ENCODE measurements at regions not wholly inside any gene's neighbourhood (a gene's known extent, or its start where the extent isn't known, plus 50 kb on each side); places are given as distances from the start of the nearest gene placed in this dataset.

DNA sequence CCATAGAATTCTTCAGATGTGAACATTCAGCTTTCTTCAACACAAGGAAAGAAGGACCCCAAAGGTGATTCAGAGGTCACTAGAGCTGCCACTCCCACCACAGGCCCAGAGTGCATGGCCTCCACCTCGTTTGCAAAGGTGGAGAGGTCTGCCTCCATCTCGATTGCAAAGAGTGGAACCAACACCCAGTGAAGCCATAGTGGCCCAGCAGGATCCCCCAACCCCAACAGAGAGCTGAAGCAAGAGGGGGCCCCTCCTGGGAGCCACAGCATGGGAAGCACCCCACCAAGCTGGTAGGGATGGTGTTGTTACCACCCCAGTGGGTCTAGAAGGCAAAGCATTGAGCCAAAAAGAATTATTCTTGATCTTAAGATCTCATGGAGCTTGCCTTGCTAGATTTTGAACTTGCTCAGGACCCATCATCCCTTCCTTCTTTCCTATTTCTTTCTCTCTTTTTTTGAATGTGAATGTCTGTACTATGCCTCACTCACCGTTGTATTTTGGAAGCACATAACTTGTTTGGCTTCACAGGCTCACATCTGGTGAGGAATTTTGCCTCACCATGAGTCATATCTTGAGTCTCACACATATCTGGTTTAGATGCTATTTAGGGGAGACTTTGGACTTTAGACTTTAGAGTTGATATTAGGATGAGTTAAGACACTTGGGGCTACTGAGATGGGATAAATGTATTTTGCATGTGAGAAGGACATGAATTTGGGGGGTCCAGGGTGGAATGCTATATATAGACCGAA, 119.2 kb downstream of the ANKRD60 start:
- DNase-seq: no peak

- no peak for DNase-seq
These were observed 120.9 kb downstream of the ANKRD60 start for GRCh38 chr20:58107533-58107932.

DNA sequence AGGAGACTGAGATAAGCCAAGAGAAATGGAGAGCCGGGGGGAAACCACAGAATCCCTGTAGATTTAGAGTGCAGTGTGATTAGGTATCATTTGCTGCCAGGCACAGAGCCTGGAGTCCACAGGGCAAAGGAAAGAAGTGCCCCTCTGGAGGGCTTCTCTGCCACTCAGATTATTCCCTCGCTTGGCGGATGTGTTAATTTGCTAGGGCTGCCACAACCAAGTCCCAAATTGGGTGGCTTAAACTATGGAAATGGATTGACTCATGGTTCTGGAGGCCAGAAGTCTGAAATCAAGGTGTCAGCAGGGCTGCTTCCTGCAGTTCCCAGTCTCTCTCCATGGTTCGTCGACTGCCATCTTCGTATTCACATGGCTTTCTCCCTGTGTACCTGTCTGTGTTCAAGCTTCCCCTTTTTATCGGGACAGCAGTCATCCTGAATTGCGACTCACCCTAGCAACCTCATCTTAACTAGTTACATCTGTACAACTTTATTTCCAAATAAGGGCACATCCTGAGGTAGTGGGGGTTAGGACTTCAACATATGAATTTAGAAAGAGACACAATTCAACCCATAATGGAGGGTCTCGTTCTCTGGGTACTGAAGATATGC, 122.2 kb downstream of the ANKRD60 start:
- no peak for DNase-seq

- DNase-seq: no peak
These were observed 124.5 kb downstream of the ANKRD60 start for GRCh38 chr20:58103961-58104360.

GRCh38 chr20:58103517-58103904, 124.9 kb downstream of the ANKRD60 start:
- no peak for DNase-seq

DNA sequence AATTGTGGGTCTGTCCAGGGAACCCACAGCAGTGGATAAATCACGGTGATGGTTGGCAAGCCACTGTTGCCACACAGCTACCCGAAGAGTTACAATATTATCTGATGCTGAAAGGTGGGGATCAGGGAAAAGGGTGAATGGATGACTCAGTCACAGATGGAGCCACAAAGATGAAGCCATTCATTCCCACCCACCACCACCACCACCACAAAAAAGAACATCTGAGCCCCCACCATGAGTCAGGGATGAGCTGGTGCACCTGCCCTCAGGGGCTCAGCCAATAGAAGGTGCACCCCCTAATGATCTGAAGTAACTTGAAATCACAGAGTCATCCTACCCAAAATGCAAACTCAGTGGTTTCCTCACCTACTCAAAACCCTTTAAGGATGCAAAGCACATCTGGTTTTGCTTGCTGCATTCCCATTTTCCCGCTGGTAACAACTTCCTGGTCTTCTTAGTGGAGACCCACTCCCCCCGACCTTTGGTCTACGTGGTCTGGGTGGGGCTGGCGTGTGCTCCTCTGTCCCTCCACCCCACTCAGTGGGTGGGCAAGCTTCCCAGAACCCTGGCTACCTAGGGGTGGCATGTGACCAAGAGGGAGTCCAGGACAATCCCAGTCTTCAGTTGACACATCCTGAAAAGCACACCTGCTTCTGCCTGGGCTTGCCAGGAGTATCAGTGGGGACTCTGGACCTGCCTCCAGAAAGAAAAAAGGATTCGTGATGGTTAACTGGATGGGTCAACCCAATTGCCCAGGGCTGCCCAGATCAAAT, 125.5 kb downstream of the ANKRD60 start:
- no peak for DNase-seq

DNA sequence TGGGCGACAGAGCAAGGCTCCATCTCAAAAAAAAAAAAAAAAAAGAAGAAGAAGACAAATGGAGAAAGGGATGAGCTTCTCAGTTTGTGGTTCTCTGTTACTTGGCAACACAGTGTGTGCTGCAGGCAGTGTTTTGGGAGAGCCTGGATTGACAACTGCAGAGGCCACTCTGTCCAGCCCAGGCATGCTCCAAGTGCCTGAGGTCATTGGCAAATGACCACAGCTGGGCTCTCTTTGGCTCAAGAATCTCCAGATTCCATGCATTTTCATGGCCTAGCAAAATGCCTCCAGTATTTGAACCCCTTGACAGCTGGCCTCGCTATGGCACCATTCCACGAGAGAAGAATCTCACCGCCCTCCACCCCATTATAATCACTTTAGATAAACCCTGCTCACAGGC, 126.2 kb downstream of the ANKRD60 start:
- no peak for DNase-seq

DNA sequence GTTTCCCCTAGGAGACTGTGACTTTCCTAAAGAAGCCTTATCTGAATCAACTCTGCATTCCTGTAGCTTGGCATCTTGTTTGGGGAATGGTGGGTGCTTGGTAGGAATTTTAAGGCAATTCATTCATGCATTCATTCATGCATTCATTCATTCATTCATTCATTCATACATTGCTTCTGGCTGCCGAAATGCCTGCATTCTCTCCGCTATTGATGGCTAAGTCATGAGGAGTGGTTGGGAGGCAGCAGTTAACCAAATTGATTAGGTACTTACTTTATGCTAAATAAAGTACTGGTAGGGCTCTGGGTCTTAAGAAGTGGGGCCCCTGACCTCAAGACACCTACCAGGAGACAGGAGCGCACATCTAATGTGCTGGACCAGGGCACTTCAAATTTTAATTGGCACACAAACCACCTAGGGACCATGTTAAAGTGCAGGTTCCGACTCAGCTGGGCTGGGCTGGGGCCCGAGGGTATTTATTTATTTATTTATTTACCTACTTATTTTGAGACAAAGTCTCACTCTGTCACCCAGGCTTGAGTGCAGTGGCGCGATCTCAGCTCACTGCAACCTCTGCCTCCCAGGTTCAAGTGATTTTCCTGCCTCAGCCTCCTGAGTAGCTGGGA, 127.6 kb downstream of the ANKRD60 start:
- DNase-seq: no peak

DNA sequence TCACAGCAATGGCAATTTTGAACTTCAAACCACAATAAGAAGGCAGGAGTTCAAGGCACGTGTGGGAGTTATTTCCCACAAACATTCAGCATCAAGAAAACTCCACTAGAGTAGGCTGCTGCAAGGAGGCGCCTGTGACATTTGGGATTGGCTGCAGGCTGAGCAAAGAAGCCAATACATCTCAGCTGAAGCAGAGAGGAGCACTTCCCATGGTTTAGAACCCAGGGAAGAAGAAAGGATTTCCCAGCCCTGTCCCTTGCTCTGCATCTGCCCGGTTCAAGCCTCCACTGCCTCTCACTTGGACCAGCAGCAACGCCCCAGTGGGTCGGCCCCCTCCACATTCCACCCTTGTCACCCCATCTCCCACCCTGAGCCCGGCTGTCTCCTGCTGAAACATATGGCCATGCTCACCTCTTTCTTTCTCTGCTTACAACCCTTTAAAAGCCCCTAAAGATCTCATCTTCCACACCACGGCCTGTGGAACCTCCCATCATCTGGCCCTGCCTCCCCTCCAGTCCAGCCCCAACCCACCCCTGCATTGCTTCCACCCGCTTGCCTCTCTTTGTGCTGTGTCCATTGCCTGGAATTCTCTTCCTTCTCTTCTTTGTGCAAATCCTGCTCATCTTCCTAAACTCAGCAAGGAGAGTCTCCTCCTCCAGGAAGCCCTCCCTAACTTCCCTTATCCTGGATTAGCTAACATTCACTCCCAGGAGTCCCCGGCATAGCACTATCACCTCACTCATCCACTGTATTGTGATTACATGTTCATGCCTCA, 128.3 kb downstream of the ANKRD60 start:
- no peak for DNase-seq

- DNase-seq: no peak
These were observed 129.0 kb downstream of the ANKRD60 start for GRCh38 chr20:58099291-58099935.

GRCh38 chr20:58098571-58098970, 129.9 kb downstream of the ANKRD60 start:
- DNase-seq: no peak

DNA sequence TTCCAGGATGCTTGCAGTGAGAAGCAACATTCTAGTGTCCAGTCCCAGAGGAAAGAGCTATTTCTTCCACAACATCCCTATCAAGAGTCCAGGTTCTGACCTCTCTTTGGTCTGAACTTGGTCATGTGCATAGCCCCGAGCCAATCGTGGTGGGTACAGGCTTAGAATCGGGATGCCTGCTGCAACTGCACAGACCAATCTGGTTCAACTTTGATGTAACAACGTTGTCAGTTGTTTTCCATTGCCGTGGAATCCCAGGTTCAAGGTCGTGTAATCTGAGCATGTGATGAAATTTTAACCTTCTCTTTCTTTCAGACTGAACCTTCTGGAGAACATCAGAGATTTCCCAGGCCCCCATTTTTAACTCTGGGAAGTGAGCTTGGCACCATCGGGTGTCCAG, 130.5 kb downstream of the ANKRD60 start:
- DNase-seq: no peak

- no peak for DNase-seq
These were observed 131.0 kb downstream of the ANKRD60 start for GRCh38 chr20:58097429-58097828.

DNA sequence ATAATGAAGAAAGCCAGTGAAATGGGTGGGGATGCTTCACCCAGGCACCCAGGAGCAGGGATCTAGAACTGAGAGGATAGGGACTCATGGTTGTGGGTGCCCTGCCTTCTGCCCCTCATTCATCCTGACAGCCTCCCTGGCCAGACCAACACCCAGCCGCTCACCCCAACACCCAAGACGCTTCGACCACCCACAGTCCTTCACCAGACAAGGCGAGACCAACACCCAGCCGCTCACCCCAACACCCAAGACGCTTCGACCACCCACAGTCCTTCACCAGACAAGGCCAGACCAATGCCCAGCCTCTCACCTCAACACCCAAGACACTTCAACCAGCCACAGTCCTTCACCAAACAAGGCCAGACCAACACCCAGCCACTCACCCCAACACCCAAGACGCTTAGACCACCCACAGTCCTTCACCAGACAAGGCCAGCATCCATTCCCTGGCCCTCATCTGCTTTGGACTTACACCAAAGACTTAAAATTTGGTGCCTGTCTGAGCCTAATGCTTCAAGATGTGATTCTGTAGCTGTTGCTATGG, 131.5 kb downstream of the ANKRD60 start:
- DNase-seq: no peak

- no peak for DNase-seq
These were observed 133.8 kb downstream of the ANKRD60 start for GRCh38 chr20:58094698-58095097.

DNA sequence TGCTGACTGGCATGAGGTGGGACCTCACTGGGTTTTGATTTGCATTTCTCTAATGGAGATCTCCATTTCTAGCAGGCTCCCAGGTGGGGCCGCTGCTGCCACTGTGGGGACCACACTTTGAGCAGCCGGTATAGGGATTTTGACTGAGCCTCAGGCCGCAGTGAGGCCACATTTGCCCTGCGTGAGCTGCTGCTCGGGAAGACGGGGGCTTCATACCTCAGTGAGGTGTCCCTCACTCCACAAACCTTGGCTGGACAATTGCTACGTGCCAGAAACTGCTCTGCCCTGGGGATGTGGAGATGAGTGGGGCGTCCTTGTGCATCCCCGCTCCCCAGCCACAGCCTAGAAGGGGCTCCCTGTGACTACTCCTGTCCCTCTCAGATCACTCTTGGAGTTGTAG, 134.3 kb downstream of the ANKRD60 start:
- no peak for DNase-seq

DNA sequence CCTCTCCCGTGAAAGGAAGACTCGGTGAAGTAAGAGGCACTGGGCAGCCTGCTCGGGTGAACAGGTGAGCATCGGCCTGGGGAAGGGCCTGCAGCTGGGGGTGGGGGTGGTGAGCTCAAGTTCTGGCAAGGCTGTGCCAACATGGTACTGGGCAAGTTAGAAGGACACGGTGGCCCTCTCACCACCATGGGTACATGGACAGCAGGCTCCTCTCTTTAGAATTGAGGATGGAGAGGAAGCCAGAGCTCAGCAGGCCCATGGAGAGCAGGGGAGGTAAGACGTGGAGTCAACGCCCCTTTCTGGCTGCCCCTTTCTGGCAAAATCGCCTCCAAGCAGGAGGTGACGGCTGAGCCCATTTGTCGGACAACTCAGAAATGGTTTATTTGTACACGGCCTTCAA, 135.6 kb downstream of the ANKRD60 start:
- DNase-seq: no peak

DNA sequence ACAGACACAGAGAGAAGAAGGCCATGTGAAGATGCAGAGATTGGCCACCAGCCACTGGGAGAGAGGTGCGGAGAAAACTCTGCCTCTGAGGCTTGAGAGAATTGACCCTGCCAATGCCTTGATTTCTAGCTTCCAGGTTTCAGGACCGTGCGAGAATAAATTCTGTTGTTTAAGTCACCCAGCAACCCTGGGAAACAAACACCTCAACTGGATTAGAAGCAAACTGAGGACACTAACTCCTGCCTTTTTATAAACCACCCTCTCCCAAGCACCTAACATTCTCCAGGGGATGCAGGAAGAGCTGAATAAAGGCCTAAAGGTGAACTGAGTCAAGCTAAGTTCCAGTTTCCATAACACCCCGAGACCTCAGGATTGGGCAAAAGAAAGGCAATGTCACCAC, 136.1 kb downstream of the ANKRD60 start:
- DNase-seq: no peak

DNA sequence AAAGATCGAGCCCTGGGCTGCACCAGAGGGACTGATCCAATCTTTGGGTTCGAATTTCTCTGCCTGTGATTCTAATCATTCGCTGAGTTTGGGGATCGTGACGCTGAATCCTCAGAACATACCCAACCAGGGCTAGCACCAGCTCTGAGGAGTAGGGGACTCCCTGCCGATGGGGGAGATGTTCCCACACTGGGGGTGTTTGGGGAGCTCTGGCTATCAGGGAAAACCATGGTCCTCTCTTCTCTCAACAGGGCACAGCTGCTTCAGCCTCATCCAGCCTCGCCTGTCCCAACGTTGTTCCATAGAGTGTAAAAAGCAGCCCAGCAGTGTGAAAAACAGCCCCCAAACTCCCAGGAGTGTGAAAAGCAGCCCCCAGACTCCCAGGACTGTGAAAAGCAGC, 136.6 kb downstream of the ANKRD60 start:
- DNase-seq: no peak

DNA sequence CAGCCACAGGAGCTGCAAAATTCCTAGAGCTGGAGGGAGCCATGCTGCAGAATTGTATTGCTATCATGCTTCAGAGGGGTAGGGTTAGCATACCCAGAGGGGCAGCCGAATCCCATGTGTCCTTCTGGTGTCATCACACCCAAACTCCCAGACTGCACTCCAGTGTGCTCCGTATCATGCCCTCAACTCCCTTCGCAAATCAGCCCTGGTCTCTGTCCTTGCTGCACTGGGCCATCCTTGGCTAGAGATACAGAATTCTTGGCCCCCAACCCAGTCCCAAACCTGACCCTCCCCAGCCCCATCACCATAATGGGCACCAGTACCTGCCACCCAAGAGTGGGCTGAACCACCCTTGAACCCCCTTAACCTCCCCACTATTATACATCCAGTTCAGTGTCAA, 138.3 kb downstream of the ANKRD60 start:
- DNase-seq: no peak

DNA sequence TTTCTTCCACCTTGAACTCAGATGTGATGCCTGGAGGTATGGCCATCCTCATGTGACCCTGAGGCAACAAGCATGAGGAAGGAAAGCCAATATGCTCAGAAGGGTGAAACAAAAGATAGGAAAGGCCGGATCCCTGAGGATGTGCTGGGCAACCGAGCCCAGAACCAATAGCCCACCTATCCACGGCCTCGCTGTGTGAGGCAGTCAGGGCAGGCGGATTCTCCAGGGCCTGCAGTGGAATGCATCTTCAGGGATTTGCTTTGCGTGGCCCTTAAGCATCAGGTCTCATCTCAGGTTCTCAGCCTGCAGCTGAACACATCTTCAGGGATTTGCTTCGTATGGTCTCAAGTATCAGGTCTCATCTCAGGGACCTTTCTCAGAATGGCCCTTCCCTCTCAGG, 139.8 kb downstream of the ANKRD60 start:
- DNase-seq: no peak

GRCh38 chr20:58088105-58088504, 140.3 kb downstream of the ANKRD60 start:
- DNase-seq: no peak

Measured in effector CD4-positive, alpha-beta T cell (primary cell).